ENCODE measurements at regions not wholly inside any gene's neighbourhood (a gene's known extent, or its start where the extent isn't known, plus 50 kb on each side); places are given as distances from the start of the nearest gene placed in this dataset.

DNA sequence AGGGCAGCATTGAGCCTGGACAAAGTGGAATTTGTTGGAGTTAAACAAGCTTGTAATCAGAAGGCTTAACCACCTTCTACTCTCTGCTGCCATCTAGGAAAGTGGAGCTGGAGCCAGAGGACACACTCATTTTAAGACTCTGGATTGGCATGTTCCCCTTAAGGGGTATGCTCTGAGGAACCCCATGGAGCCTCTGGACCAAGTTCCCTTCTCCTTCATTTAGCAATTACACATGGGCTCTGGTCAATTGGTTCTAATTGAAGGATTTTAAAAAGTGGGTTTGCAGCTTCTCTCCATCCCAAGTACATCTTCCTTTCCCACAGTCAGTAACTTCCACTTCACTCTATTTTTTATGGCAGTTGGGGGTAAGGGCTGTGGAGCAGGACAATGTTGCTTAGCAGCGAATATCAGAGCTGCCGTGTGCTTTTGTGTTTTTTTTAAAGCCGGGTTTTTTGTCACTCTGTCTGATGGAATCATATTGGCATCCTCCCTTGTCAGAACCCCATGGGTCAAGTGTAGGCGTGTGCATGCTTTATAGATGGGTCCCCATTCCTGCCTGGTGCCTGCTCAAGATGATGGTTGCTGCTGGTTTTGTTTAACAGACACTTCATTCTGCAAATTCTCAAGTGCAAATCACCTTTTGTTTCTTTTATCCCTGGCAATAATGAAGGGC lies 330.7 kb upstream of the ADAMTSL1 start:
- Mint-ChIP-seq H3K4me3 (no peak overlapping the region), H3K27me3 (no peaks in the 10 kb centered on the region), H3K4me1 (no peaks in the 10 kb centered on the region), H3K36me3 (no peaks in the 10 kb centered on the region), H3K9me3 (no peaks in the 10 kb centered on the region), H3K27ac (no peak overlapping the region)
- DNase-seq = no peak

DNA sequence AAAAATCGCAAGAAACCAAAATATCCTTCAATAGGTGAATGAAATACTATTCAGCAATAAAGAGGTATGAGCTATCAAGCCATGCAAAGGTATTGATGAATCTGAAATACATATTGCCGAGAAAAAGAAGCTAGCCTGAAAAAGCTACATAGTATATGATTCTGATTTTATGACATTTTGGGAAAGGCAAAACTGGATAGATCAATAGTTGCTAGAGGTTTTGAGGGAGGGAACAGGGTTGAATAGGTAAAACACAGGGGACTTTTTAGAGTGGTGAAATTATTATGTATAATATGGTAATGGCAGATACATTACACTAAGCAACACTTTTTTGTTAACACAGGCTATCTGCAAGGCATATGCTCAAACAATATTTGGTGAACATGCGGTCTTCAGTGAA lies 327.6 kb upstream of the ADAMTSL1 start:
- no peaks in the 10 kb centered on the region for H3K36me3 Mint-ChIP-seq

DNA sequence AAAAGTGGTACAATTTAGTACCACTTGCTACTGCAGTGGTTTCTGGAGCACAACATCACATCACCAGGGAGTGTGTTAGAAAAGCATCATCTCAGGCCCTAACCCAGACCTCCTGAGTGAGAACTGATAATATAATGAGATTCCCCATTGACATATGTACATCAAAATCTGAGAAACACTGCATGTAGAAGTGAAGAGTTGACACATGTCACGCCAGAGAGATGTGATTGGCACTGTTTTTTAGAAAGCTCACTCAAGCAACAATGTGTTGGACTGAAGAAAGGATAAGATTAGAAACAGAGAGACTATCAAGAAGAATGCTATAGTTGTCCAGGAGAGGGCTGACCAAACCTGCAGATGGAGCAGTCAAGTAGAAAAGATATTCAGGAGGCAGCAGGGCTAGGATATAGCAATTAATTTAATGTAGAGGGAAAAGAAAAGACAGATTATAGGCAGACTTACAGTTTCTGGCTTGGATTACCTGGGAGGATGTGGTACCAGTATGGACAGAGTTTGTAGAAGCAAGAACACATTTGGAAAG lies 324.4 kb upstream of the ADAMTSL1 start:
- Mint-ChIP-seq H3K4me1 (no peaks in the 10 kb centered on the region), H3K36me3 (no peaks in the 10 kb centered on the region), H3K27ac (no peak overlapping the region), H3K4me3 (no peak overlapping the region), H3K9me3 (no peaks in the 10 kb centered on the region), H3K27me3 (no peaks in the 10 kb centered on the region)
- no peak for DNase-seq

More for the DNA sequence above, 327.6 kb upstream of the ADAMTSL1 start:
- H3K27ac Mint-ChIP-seq = no peak overlapping the region
- H3K27me3 Mint-ChIP-seq = no peaks in the 10 kb centered on the region
- H3K4me3 Mint-ChIP-seq = no peak overlapping the region
- no peaks in the 10 kb centered on the region for H3K4me1 Mint-ChIP-seq
- no peaks in the 10 kb centered on the region for H3K9me3 Mint-ChIP-seq
- DNase-seq = no peak

DNA sequence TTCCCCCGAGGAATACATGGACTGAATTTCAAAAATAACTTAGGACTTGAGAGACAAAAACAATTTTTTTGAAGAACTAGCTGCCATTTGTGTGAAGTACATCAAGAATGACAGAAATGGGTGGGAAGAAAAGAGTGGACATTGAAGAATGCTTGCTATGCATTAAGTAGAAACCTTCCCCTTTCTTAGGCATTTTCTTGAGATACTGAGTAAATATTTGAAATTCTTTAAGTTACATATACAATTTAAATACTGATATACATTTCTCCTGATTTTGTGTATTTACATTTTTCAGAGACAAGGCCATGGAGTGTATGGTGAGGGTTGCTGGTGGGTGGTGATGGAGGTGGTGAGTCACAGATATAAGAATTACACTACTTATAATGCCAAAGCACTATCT lies 319.3 kb upstream of the ADAMTSL1 start:
- Mint-ChIP-seq H3K36me3 (no peaks in the 10 kb centered on the region), H3K27me3 (no peaks in the 10 kb centered on the region), H3K9me3 (no peaks in the 10 kb centered on the region), H3K4me3 (no peak overlapping the region), H3K27ac (no peak overlapping the region), H3K4me1 (no peaks in the 10 kb centered on the region)
- DNase-seq = no peak

DNA sequence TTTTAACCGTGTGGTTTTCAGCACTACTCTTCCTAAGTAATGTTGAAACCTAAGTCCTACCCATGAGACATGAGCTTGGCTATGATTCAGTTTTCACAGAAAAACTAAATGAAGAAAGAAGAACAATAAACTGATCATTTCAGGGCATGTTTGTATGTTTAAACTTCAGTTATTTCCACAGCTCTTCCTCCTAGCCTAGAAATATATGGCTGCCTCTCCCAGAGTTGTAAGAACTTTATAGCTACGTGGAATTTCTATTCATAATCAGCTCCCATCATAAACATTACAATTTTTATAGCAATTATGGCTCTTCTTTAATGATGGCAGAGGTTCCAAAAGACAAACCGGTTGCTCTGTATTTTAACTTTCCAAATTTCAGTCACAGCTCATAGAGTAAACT lies 314.7 kb upstream of the ADAMTSL1 start:
- H3K4me1 Mint-ChIP-seq = no peaks in the 10 kb centered on the region
- H3K4me3 Mint-ChIP-seq = no peak overlapping the region
- DNase-seq = no peak
- H3K27ac Mint-ChIP-seq = no peak overlapping the region
- H3K27me3 Mint-ChIP-seq = no peaks in the 10 kb centered on the region
- H3K9me3 Mint-ChIP-seq = no peaks in the 10 kb centered on the region
- no peaks in the 10 kb centered on the region for H3K36me3 Mint-ChIP-seq

DNA sequence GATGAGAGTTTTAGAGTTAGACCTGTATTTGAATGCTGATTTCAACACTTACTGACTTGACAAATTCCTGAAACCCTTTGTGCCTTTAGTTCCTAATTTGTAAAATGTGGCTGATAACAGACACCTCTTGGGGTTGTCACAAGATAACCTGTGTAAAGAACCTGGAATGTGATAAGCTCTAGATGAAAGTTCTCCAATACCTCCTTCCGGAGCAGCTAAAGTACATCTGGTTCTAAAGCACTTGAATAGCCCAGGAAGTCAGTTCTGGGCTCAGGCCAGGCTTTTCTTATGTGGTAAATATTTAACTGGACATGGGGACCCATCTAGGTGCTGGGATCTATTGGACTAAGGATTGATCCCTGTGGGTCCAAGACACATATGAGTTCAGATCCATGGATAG lies 310.8 kb upstream of the ADAMTSL1 start:
- H3K4me1 Mint-ChIP-seq = no peaks in the 10 kb centered on the region
- H3K4me3 Mint-ChIP-seq = no peak overlapping the region
- H3K27ac Mint-ChIP-seq = no peak overlapping the region
- H3K36me3 Mint-ChIP-seq = no peaks in the 10 kb centered on the region
- no peaks in the 10 kb centered on the region for H3K27me3 Mint-ChIP-seq
- no peaks in the 10 kb centered on the region for H3K9me3 Mint-ChIP-seq
- no peak for DNase-seq

DNA sequence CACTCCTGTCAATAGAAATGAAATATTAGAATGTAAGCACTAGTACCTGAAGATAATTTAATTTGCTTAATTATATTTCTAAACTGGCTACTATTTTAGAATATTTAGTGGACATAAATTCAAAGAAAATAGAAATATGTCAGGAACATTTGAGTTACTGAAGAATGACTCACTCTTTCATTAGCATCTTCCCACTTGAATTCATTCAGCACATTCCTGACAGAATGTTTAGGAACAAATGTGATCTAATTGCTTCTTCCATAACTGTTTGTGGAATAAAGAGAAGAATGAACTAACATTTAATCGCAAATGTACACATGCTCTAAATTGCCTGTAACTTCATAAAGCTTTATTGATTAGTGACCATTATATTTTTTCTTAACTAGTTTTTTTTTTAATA lies 306.2 kb upstream of the ADAMTSL1 start:
- H3K4me1 Mint-ChIP-seq = no peaks in the 10 kb centered on the region
- H3K4me3 Mint-ChIP-seq = no peak overlapping the region
- no peak for DNase-seq
- H3K36me3 Mint-ChIP-seq = no peaks in the 10 kb centered on the region
- no peak overlapping the region for H3K27ac Mint-ChIP-seq
- peaks cover 2% of the 10 kb centered on the region for H3K9me3 Mint-ChIP-seq
- peaks cover 5% of the 10 kb centered on the region for H3K27me3 Mint-ChIP-seq

DNA sequence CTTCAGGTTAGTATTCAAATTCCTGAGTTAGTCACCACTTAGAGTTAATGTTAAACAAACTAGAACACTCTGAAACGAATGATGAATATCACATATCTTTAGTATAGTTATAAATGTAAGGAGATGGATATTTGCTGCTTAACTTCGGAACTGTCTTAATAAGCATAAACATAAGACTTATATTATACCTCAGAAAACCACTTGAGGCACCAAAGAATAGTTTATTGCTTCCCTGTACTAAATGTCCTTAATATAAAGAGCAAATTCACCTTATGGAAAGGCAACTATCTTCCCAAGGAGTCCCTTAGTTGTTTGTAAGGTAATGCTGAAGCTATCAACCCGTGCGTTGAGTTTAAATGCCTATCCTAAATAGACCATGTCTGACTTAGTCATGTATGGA lies 300.0 kb upstream of the ADAMTSL1 start:
- Mint-ChIP-seq H3K27ac (no peak overlapping the region), H3K4me1 (no peaks in the 10 kb centered on the region), H3K36me3 (no peaks in the 10 kb centered on the region), H3K27me3 (peaks cover 5% of the 10 kb centered on the region), H3K9me3 (peaks cover 6% of the 10 kb centered on the region), H3K4me3 (no peak overlapping the region)
- DNase-seq = no peak

DNA sequence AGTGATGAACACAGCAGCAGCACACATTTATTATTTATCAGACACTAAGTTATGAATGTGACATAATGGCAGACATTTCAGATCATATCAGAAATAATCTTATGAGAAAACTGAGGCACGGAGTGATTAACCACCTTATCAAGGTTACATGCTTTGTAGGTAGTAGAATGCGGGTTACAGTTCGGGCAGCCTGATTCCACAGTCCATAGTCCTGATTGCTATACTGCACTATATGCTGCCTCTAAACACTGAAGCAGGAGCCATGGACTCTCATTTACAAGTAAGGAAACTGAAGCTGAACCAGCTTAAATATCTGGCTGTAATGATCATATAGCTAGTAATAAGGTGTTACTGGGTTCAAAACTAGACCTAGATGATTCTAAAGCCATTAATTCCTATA lies 291.3 kb upstream of the ADAMTSL1 start:
- H3K36me3 Mint-ChIP-seq = no peaks in the 10 kb centered on the region
- H3K27me3 Mint-ChIP-seq = no peaks in the 10 kb centered on the region
- no peak overlapping the region for H3K4me3 Mint-ChIP-seq
- H3K4me1 Mint-ChIP-seq = no peaks in the 10 kb centered on the region
- no peak for DNase-seq
- no peak overlapping the region for H3K27ac Mint-ChIP-seq
- H3K9me3 Mint-ChIP-seq = peaks cover 4% of the 10 kb centered on the region

DNA sequence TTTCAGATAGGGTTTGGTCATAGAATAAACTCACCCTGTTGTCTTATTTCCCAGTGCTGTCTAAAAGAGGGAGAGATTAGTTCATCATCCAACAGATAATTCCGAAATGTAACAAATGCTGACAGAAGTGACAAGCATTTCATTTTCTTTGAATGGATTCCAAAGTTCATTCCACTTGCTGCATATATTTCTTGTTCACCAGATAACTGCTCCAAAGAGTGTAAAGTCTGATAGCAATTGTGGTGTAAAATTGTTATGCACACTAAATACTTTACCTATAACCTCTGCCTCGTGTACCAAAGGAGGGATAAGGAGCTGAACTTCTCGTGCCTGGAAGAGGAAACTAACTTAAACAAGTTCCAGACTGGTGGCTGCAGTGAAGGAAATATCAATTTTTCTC lies 290.0 kb upstream of the ADAMTSL1 start:
- no peaks in the 10 kb centered on the region for H3K4me1 Mint-ChIP-seq
- no peaks in the 10 kb centered on the region for H3K27me3 Mint-ChIP-seq
- DNase-seq = no peak
- H3K9me3 Mint-ChIP-seq = peaks cover 1% of the 10 kb centered on the region
- no peaks in the 10 kb centered on the region for H3K36me3 Mint-ChIP-seq
- no peak overlapping the region for H3K27ac Mint-ChIP-seq
- H3K4me3 Mint-ChIP-seq = no peak overlapping the region

DNA sequence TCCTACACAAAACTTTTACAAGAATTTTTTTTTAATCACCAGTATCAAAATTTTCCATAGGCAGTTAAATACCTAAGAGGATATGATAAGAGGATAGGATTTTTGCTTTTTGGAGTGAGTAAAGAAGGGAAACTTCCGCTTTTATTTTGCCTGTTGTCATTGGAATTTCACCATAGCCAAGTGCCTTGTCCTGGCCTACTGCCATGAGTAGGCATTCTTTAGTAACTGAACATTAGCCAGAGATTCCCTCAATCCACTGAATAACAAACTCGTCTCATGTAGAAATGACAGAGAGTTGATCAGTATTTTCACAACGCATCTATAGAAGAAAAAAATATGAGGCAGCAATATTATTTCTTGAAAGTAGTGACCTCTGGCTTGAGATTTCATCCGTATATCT lies 289.6 kb upstream of the ADAMTSL1 start:
- H3K4me1 Mint-ChIP-seq = no peaks in the 10 kb centered on the region
- H3K27ac Mint-ChIP-seq = no peak overlapping the region
- no peaks in the 10 kb centered on the region for H3K36me3 Mint-ChIP-seq
- DNase-seq = no peak
- H3K9me3 Mint-ChIP-seq = peaks cover 1% of the 10 kb centered on the region
- H3K4me3 Mint-ChIP-seq = no peak overlapping the region
- no peaks in the 10 kb centered on the region for H3K27me3 Mint-ChIP-seq

DNA sequence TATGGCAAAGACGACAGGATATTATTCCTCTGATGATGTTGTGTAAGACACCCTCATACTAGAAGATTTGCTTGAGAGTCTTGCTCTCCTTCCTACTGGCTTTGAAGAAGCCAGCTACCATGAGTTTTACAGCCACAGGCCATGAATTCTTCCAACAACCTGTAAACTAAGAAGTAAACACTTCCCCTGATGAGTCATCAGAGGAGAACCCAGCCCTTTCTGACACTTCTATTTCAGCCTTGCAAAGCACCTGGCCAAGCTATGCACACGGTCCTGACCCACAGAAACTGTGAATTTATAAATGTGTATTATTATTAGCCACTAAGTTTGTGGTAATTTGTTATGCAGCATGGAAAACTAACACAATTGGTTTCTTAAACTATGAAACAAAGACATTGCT lies 288.8 kb upstream of the ADAMTSL1 start:
- Mint-ChIP-seq H3K4me1 (no peaks in the 10 kb centered on the region), H3K27ac (no peak overlapping the region), H3K9me3 (peaks cover 1% of the 10 kb centered on the region), H3K4me3 (no peak overlapping the region), H3K27me3 (no peaks in the 10 kb centered on the region), H3K36me3 (no peaks in the 10 kb centered on the region)
- no peak for DNase-seq

DNA sequence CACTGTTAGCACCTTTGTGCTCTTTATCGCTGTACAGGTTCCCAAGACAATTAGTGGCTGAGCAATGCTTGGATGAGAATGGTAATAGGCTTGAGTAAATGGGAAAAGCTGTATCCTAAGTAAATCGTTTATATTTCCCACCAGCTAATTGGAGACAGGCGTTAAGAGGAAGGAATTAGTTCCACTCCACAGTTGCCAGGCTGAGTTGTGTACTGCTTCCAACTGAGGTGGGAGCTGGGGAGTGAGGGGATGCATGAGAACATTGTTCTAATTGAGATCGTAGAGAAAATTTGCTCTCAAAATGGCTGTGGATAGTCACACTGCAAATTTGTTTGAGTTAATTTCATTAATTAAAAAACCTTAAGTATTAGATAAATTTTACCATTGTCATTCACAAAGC lies 285.0 kb upstream of the ADAMTSL1 start:
- H3K4me1 Mint-ChIP-seq = no peaks in the 10 kb centered on the region
- no peaks in the 10 kb centered on the region for H3K27me3 Mint-ChIP-seq

DNA sequence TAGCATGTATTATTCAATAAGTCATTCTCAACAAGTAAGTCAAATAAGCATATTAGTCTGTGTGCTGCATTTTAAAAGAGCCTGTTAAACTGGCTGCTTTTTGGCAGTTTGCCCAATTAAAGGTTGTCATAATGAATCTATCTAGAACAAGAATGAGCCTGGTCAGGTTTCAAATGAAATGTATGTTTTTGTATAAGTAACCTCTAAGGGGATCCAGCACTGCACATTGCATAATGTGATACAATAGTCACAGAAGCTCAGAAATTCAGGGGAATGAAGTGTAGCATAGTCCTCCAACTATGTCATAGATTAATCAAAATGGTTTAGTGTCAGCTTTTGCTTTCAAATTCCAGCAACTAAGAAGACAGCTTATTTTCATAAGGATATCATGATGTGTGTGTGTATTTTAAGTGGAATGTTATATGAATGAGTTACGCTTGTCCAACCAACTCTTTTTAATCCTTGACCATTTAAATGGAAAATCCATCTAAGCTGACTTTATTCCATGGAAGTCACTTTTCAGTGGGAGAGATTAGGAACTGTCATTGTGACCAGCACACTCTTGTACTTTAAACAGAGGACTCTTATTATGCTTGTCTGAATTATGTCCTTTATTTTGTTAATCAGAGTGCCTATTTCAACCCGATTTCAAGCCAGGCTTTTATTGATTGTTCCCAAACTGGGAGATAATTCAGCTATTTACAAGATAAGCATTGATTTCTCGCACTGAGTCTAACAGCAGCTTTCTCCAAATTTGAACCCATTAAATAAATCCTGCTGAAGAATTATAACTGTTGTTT lies 283.9 kb upstream of the ADAMTSL1 start:
- DNase-seq = no peak
- H3K27me3 Mint-ChIP-seq = no peaks in the 10 kb centered on the region
- no peak overlapping the region for H3K4me3 Mint-ChIP-seq
- no peaks in the 10 kb centered on the region for H3K9me3 Mint-ChIP-seq
- no peak overlapping the region for H3K27ac Mint-ChIP-seq
- H3K36me3 Mint-ChIP-seq = no peaks in the 10 kb centered on the region
- H3K4me1 Mint-ChIP-seq = no peaks in the 10 kb centered on the region

More for the DNA sequence above, 285.0 kb upstream of the ADAMTSL1 start:
- Mint-ChIP-seq H3K36me3 (no peaks in the 10 kb centered on the region), H3K27ac (no peak overlapping the region), H3K4me3 (no peak overlapping the region), H3K9me3 (no peaks in the 10 kb centered on the region)
- DNase-seq = no peak

DNA sequence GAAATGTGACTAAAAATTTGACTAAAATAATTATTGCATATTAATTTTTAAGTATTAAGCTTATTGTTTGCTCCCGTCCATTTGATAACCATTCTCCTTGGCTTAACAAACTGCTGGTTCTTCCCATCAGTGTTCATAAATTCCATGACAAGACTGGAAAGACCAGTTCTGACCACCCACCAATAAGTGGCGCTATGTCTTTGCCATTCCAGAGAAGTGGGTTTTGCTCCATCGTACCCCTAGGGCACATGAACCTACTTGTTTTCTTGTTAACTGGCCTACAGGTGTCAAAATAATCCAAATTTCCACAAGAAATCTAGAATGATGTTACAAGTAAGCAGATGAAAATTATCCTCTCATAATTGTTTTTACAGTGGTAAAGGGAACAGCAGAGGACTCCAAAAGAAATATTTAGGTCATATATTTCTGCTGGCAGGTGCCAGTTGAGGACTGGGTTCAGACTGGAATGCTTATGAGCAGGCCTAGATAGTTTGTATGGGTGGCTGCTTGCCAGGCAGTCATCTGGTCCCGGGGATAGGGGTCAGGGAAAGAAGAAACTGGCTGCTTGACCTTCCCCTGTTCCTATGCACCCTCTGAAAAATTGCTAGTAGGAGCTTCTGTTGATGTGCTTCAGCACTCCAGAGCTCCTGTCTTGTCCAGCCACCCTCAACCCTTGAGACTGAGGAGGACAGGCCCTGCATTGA lies 283.1 kb upstream of the ADAMTSL1 start:
- DNase-seq = no peak
- Mint-ChIP-seq H3K27me3 (no peaks in the 10 kb centered on the region), H3K27ac (no peak overlapping the region), H3K4me1 (no peaks in the 10 kb centered on the region), H3K36me3 (no peaks in the 10 kb centered on the region), H3K4me3 (no peak overlapping the region), H3K9me3 (no peaks in the 10 kb centered on the region)

Measured in activated naive CD8-positive, alpha-beta T cell treated with anti-CD3 and anti-CD28 coated beads for 36 hours (primary cell).